IMR-90 (cell line): ENCODE measurements at regions not wholly inside any gene's neighbourhood (a gene's known extent, or its start where the extent isn't known, plus 50 kb on each side); places are given as distances from the start of the nearest gene placed in this dataset.

Experiments
- ATAC-seq: fragments of 200-7000 bp; cut with Tn5 transposase; 2 replicates; pipeline ENCODE4 v1.9.1; 2020; ENCODE audit warnings: low read depth, mild to moderate bottlenecking, moderate library complexity
- BruUV-seq: library from RNA; stranded (reverse); fragments of 400-500 nt; replicated peaks from 2 replicates; lab custom pipeline; 2021; lab: Mats Ljungman, UMichigan
- CTCF ChIA-PET: fragments of 300-600 bp; formaldehyde crosslinking; extraction: SDS; loops from one replicate; lab custom pipeline; 2021; ENCODE audit warnings: antibody characterized with exemption; lab: Yijun Ruan, JAX
- POLR2A ChIA-PET: fragments of 300-600 bp; sonication (Branson Sonifier 250); formaldehyde crosslinking; loops from one replicate; lab custom pipeline; 2022; ENCODE audit warnings: antibody characterized with exemption; ENCODE audit not compliant: unreplicated experiment; lab: Charles Lee
- DNase-seq: peaks from one replicate; pipeline ENCODE4 v3.0.0; 2013
- H2AFZ ChIP-seq: replicated peaks from 2 replicates; pipeline ENCODE3; 2013; ENCODE audit warnings: low read length, mild to moderate bottlenecking; ENCODE audit not compliant: poor library complexity
- H2AK5ac ChIP-seq: 2 replicates; pipeline ENCODE4 v1.6.1; 2013; ENCODE audit warnings: low read depth, low read length, inconsistent platforms
- H2AK9ac ChIP-seq: replicated peaks from 2 replicates; pipeline ENCODE3; 2013; ENCODE audit warnings: mild to moderate bottlenecking, low read depth, low read length, moderate library complexity; ENCODE audit not compliant: poor library complexity
- H2BK120ac ChIP-seq: 2 replicates; pipeline ENCODE4 v1.6.1; 2013; ENCODE audit warnings: low read depth, low read length, inconsistent platforms
- H2BK15ac ChIP-seq: 3 replicates; pipeline ENCODE4 v1.6.1; 2013; ENCODE audit warnings: low read depth, low read length, inconsistent platforms
- H2BK20ac ChIP-seq: 2 replicates; pipeline ENCODE4 v1.6.1; 2013; ENCODE audit warnings: low read depth, mild to moderate bottlenecking, inconsistent platforms, low read length, moderate library complexity
- H2BK5ac ChIP-seq: 2 replicates; pipeline ENCODE4 v1.6.1; 2013; ENCODE audit warnings: mild to moderate bottlenecking, low read depth, low read length, inconsistent platforms; ENCODE audit not compliant: poor library complexity, severe bottlenecking
- H3K14ac ChIP-seq: replicated peaks from 2 replicates; pipeline ENCODE4 v1.6.1; 2013; ENCODE audit warnings: low read depth, low read length, inconsistent platforms
- H3K18ac ChIP-seq: 2 replicates; pipeline ENCODE4 v1.6.1; 2013; ENCODE audit warnings: low read depth, low read length, control low read depth
- H3K23ac ChIP-seq: 2 replicates; pipeline ENCODE4 v1.6.1; 2013; ENCODE audit warnings: low read depth, low read length, inconsistent platforms
- H3K27ac ChIP-seq: 2 replicates; pipeline ENCODE4 v1.5.1; 2013; ENCODE audit warnings: mild to moderate bottlenecking, control low read depth, low read length; ENCODE audit not compliant: insufficient read depth
- H3K27me3 ChIP-seq: 2 replicates; pipeline ENCODE4 v1.6.1; 2013; ENCODE audit warnings: low read length; ENCODE audit not compliant: control insufficient read depth, insufficient read depth
- H3K36me3 ChIP-seq: 2 replicates; pipeline ENCODE4 v1.6.1; 2013; ENCODE audit warnings: low read length, mixed read lengths; ENCODE audit not compliant: control insufficient read depth, insufficient read depth
- H3K4ac ChIP-seq: 2 replicates; pipeline ENCODE4 v1.6.1; 2013; ENCODE audit warnings: low read depth, low read length, inconsistent platforms
- H3K4me1 ChIP-seq: 2 replicates; pipeline ENCODE4 v1.6.1; 2013; ENCODE audit warnings: low read length, mixed read lengths; ENCODE audit not compliant: control insufficient read depth, insufficient read depth
- H3K4me2 ChIP-seq: 2 replicates; pipeline ENCODE4 v1.6.1; 2013; ENCODE audit warnings: low read depth, mild to moderate bottlenecking, control low read depth, low read length, moderate library complexity
- H3K4me3 ChIP-seq: 2 replicates; pipeline ENCODE4 v1.5.1; 2013; ENCODE audit warnings: low read depth, mild to moderate bottlenecking, control low read depth, low read length, moderate library complexity; ENCODE audit not compliant: insufficient read depth
- H3K56ac ChIP-seq: 2 replicates; pipeline ENCODE4 v1.6.1; 2013; ENCODE audit warnings: low read length, inconsistent platforms; ENCODE audit not compliant: insufficient read depth; ENCODE audit errors: extremely low read depth
- H3K79me1 ChIP-seq, 2 experiments: 2 replicates each; pipeline ENCODE4 v1.6.1; 2013; ENCODE audit warnings: low read length in 2 of 2, inconsistent platforms in 1 of 2, low read depth in 1 of 2
- H3K9ac ChIP-seq: 2 replicates; pipeline ENCODE4 v1.6.1; 2013; ENCODE audit warnings: low read depth, low read length, control low read depth
- H3K9me1 ChIP-seq: 2 replicates; pipeline ENCODE4 v1.6.1; 2013; ENCODE audit warnings: low read length, inconsistent platforms; ENCODE audit not compliant: insufficient read depth
- H3K9me3 ChIP-seq: 2 replicates; pipeline ENCODE4 v1.6.1; 2013; ENCODE audit warnings: low read length; ENCODE audit not compliant: control insufficient read depth, insufficient read depth
- H4K20me1 ChIP-seq: 2 replicates; pipeline ENCODE4 v1.6.1; 2013; ENCODE audit warnings: low read length, inconsistent platforms; ENCODE audit not compliant: insufficient read depth
- H4K5ac ChIP-seq: 2 replicates; pipeline ENCODE4 v1.6.1; 2013; ENCODE audit warnings: mild to moderate bottlenecking, low read depth, low read length, control low read depth
- H4K8ac ChIP-seq, 2 experiments: 2 replicates each; pipeline ENCODE4 v1.6.1; 2013; ENCODE audit warnings: low read depth in 2 of 2, low read length in 2 of 2, control low read depth in 1 of 2, inconsistent platforms in 1 of 2
- H4K91ac ChIP-seq: 2 replicates; pipeline ENCODE4 v1.6.1; 2013; ENCODE audit warnings: low read depth, low read length, inconsistent platforms; ENCODE audit not compliant: insufficient read depth
- BHLHE40 ChIP-seq: fragments of 150-350 bp; IDR thresholded peaks from 2 replicates; pipeline ENCODE4 v1.6.1; 2016; ENCODE audit warnings: mild to moderate bottlenecking, low read depth, low read length
- CEBPB ChIP-seq: IDR thresholded peaks from 2 replicates; pipeline ENCODE4 v1.6.1; 2012; ENCODE audit warnings: low read depth, low read length, improper control_type of control experiment
- CHD1 ChIP-seq: IDR thresholded peaks from 2 replicates; pipeline ENCODE4 v1.6.1; 2012; ENCODE audit warnings: low read depth, low read length, improper control_type of control experiment
- ELK1 ChIP-seq: fragments of 150-350 bp; IDR thresholded peaks from 2 replicates; pipeline ENCODE4 v1.6.1; 2016; ENCODE audit warnings: low read depth, mild to moderate bottlenecking, low read length, moderate library complexity, borderline replicate concordance
- FOS ChIP-seq: fragments of 150-350 bp; IDR thresholded peaks from 2 replicates; pipeline ENCODE4 v1.6.1; 2016; ENCODE audit warnings: low read depth, low read length
- MAFK ChIP-seq: IDR thresholded peaks from 2 replicates; pipeline ENCODE4 v1.6.1; 2012; ENCODE audit warnings: low read depth, low read length, improper control_type of control experiment
- MAZ ChIP-seq: IDR thresholded peaks from 2 replicates; pipeline ENCODE4 v1.6.1; 2012; ENCODE audit warnings: low read depth, mild to moderate bottlenecking, low read length, improper control_type of control experiment, moderate library complexity, borderline replicate concordance
- MXI1 ChIP-seq: IDR thresholded peaks from 2 replicates; pipeline ENCODE4 v1.6.1; 2012; ENCODE audit warnings: low read depth, mild to moderate bottlenecking, low read length, moderate library complexity, borderline replicate concordance
- NFE2L2 ChIP-seq: fragments of 150-350 bp; IDR thresholded peaks from 2 replicates; pipeline ENCODE4 v1.6.1; 2016; ENCODE audit warnings: low read depth, mild to moderate bottlenecking, low read length
- POLR2A ChIP-seq: IDR thresholded peaks from 2 replicates; pipeline ENCODE4 v1.6.1; 2012; ENCODE audit warnings: mild to moderate bottlenecking, low read depth, low read length
- RCOR1 ChIP-seq: IDR thresholded peaks from 2 replicates; pipeline ENCODE4 v1.6.1; 2012; ENCODE audit warnings: mild to moderate bottlenecking, low read length, improper control_type of control experiment; ENCODE audit not compliant: insufficient replicate concordance
- SMC3 ChIP-seq: fragments of 150-350 bp; IDR thresholded peaks from 2 replicates; pipeline ENCODE4 v1.6.1; 2016; ENCODE audit warnings: low read depth, mild to moderate bottlenecking, antibody characterized with exemption, low read length, moderate library complexity
- whole genome bisulfite sequencing, 2 experiments: methylation state at CpG; one replicate each; pipeline versions ENCODE4 v1.1.5 to v1.1.7; 2013; ENCODE audit warnings: missing lambda C conversion rate in 2 of 2; ENCODE audit not compliant: insufficient read length in 1 of 2; ENCODE audit errors: extremely low coverage in 2 of 2; 5-methylcytosine and 5-hydroxymethylcytosine counted together
- dilution Hi-C: fragments of 300-500 bp; cut with HindIII; formaldehyde crosslinking; loops from one replicate; pipeline ENCODE4 v1.14.3; 2018; ENCODE audit warnings: low sequenced_read_pairs; ENCODE audit not compliant: unreplicated experiment
- in situ Hi-C: fragments of 300-500 bp; cut with MboI; formaldehyde crosslinking; loops from 3 replicates; pipeline ENCODE4 v1.14.3; 2019; ENCODE audit warnings: low sequenced_read_pairs, inconsistent platforms, mixed read lengths
- intact Hi-C: fragments of 100-400 bp; cut with micrococcal nuclease; formaldehyde crosslinking; loops from 2 replicates; pipeline ENCODE4 v1.10.0; 2022
- TF ChIP-seq, protein P1 (sequence below): conservative IDR thresholded peaks from 2 replicates; pipeline ENCODE4 v1.5.1; 2012; ENCODE audit warnings: mild to moderate bottlenecking, low read depth, low read length, improper control_type of control experiment
- TF ChIP-seq, protein P2 (sequence below): fragments of 150-350 bp; IDR thresholded peaks from 2 replicates; pipeline ENCODE4 v1.6.1; 2017; ENCODE audit warnings: mild to moderate bottlenecking, antibody characterized with exemption, low read length, low read depth

DNA sequence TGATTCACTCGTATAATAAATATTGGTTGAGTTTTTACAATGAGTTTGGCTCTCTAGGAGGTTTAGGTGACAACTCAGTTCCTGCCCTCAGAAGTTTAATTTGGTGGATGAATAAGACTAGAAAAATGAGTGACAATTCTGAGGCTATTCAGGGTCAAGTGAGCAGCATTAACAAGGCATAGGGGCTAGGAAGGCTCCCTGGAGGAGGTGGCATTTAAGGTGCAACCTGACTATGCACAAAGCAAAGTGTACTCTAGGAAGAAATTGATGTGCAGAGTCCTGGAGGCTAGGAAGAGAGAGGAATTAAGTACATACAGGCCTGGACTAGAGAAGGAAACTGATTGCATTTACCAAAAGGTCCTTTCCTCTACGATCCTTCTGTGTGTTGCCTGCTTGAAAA is 440.3 kb downstream of the MED13L start:
- H3K27me3 ChIP-seq: no peaks in the 10 kb centered on the region
- no peak overlapping the region for H3K27ac ChIP-seq
- intact Hi-C loops (no loop called here), in situ Hi-C loops (no loop called here), dilution Hi-C loops (no loop called here)
- POLR2A ChIA-PET: no interaction called here
- no CpG with 5 or more reads among the region's 2 CpGs for WGBS, 2 experiments
- H4K20me1 ChIP-seq: no peaks in the 10 kb centered on the region
- H3K36me3 ChIP-seq: no peaks in the 10 kb centered on the region
- no peaks in the 10 kb centered on the region for H3K9me3 ChIP-seq
- no peak overlapping the region for H3K9ac ChIP-seq
- no peak overlapping the region for H2BK5ac ChIP-seq
- H3K56ac ChIP-seq: no peak overlapping the region
- H2BK15ac ChIP-seq: no peak overlapping the region
- no peaks in the 10 kb centered on the region for H3K79me1 ChIP-seq
- H3K4ac ChIP-seq: no peak overlapping the region
- H3K4me3 ChIP-seq: no peak overlapping the region
- H2AK5ac ChIP-seq: no peak overlapping the region
- CTCF ChIA-PET: no interaction called here
- H2BK20ac ChIP-seq: no peak overlapping the region
- H2AK9ac ChIP-seq: no peak overlapping the region
- TF ChIP-seq MAFK: no peak
- TF ChIP-seq CEBPB: no peak
- no peak for TF ChIP-seq ELK1
- TF ChIP-seq BHLHE40: no peak
- no peak for TF ChIP-seq CHD1
- TF ChIP-seq, protein P1, sequence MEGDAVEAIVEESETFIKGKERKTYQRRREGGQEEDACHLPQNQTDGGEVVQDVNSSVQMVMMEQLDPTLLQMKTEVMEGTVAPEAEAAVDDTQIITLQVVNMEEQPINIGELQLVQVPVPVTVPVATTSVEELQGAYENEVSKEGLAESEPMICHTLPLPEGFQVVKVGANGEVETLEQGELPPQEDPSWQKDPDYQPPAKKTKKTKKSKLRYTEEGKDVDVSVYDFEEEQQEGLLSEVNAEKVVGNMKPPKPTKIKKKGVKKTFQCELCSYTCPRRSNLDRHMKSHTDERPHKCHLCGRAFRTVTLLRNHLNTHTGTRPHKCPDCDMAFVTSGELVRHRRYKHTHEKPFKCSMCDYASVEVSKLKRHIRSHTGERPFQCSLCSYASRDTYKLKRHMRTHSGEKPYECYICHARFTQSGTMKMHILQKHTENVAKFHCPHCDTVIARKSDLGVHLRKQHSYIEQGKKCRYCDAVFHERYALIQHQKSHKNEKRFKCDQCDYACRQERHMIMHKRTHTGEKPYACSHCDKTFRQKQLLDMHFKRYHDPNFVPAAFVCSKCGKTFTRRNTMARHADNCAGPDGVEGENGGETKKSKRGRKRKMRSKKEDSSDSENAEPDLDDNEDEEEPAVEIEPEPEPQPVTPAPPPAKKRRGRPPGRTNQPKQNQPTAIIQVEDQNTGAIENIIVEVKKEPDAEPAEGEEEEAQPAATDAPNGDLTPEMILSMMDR: no peak
- TF ChIP-seq NFE2L2: no peak
- no peak for TF ChIP-seq POLR2A
- TF ChIP-seq FOS: no peak
- TF ChIP-seq, protein P2, sequence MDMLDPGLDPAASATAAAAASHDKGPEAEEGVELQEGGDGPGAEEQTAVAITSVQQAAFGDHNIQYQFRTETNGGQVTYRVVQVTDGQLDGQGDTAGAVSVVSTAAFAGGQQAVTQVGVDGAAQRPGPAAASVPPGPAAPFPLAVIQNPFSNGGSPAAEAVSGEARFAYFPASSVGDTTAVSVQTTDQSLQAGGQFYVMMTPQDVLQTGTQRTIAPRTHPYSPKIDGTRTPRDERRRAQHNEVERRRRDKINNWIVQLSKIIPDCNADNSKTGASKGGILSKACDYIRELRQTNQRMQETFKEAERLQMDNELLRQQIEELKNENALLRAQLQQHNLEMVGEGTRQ: no peak
- TF ChIP-seq SMC3: no peak
- no peak for TF ChIP-seq MXI1
- no peak for TF ChIP-seq MAZ
- TF ChIP-seq RCOR1: no peak
- H3K4me1 ChIP-seq: no peaks in the 10 kb centered on the region
- no peak overlapping the region for H3K14ac ChIP-seq
- no TSS peak for BruUV-seq
- no peak overlapping the region for H3K23ac ChIP-seq
- H2AFZ ChIP-seq: no peak overlapping the region
- no peak overlapping the region for H4K8ac ChIP-seq
- no peak overlapping the region for H4K91ac ChIP-seq
- no peak overlapping the region for H2BK120ac ChIP-seq
- DNase-seq: no peak
- no peak overlapping the region for H4K5ac ChIP-seq
- H3K18ac ChIP-seq: no peak overlapping the region
- no peak for ATAC-seq
- H3K4me2 ChIP-seq: no peak overlapping the region
- H3K9me1 ChIP-seq: no peaks in the 10 kb centered on the region
